ENCODE measurements at regions not wholly inside any gene's neighbourhood (a gene's known extent, or its start where the extent isn't known, plus 50 kb on each side); places are given as distances from the start of the nearest gene placed in this dataset.
A peak's percentile ranks its signal among the peaks of the same experiment; 100 is the strongest.

- H3K23ac ChIP-seq (ENCODE audit: low read length), result no peak overlapping the region
- no CpG with 5 or more reads among the region's 7 CpGs for WGBS (ENCODE audit: extremely low coverage, insufficient coverage, insufficient read length)
- H3K27ac ChIP-seq (ENCODE audit: low read depth, low read length), result no peak overlapping the region
- peaks cover 28% of the 10 kb centered on the region for H3K9me3 ChIP-seq (ENCODE audit: insufficient read depth, low read depth, low read length)
- no peak overlapping the region for H2AK5ac ChIP-seq (ENCODE audit: low read length)
- H4K91ac ChIP-seq (ENCODE audit: low read depth, low read length), result no peak overlapping the region
- H3K14ac ChIP-seq (ENCODE audit: low read length), result no peak overlapping the region
- H3K4ac ChIP-seq (ENCODE audit: low read depth, low read length), result no peak overlapping the region
- peaks cover 2% of the 10 kb centered on the region for H3K79me1 ChIP-seq (ENCODE audit: low read length)
- H2BK12ac ChIP-seq (ENCODE audit: low read length), result no peak overlapping the region
- DNase-seq, result no peak
- no peaks in the 10 kb centered on the region for H3K36me3 ChIP-seq (ENCODE audit: control insufficient read depth in 1 of 2, insufficient read depth in 2 of 2, low read length in 2 of 2)
- H4K8ac ChIP-seq (ENCODE audit: low read depth, low read length), result no peak overlapping the region
- H2BK120ac ChIP-seq (ENCODE audit: insufficient read depth, low read length, poor library complexity), result no peak overlapping the region
- H3K4me2 ChIP-seq (ENCODE audit: low read length), result no peak overlapping the region
- no peak overlapping the region for H3K4me3 ChIP-seq (ENCODE audit: low read depth, low read length)
- no peak overlapping the region for H4K12ac ChIP-seq (ENCODE audit: low read depth, low read length)
- H3K27me3 ChIP-seq (ENCODE audit: insufficient read depth, low read length), result no peaks in the 10 kb centered on the region
- H2BK5ac ChIP-seq (ENCODE audit: low read depth, low read length, poor library complexity), result no peak overlapping the region
- H2AFZ ChIP-seq (ENCODE audit: insufficient read depth, low read length, poor library complexity), result no peak overlapping the region
- H3K18ac ChIP-seq (ENCODE audit: low read length), result no peak overlapping the region
- no peaks in the 10 kb centered on the region for H3K79me2 ChIP-seq (ENCODE audit: control insufficient read depth, insufficient read depth, low read length, poor library complexity)
- H3K9ac ChIP-seq (ENCODE audit: low read length), result no peak overlapping the region
- H3K4me1 ChIP-seq (ENCODE audit: control insufficient read depth in 1 of 2, insufficient read depth in 2 of 2, low read length in 2 of 2), result peaks cover 0 to 10% of the 10 kb centered on the region in 2 experiments
These were observed 61.4 kb upstream of the C15orf39 start for GRCh38 chr15:75140080-75140879.

- Histone ChIP-seq H3K27ac (ENCODE audit: low read depth, low read length) (no peak overlapping the region), H4K91ac (ENCODE audit: low read depth, low read length) (no peak overlapping the region)
- no CpG with 5 or more reads among the region's 3 CpGs for WGBS (ENCODE audit: extremely low coverage, insufficient coverage, insufficient read length)
These were observed 59.2 kb upstream of the C15orf39 start for GRCh38 chr15:75142499-75142898.

DNA sequence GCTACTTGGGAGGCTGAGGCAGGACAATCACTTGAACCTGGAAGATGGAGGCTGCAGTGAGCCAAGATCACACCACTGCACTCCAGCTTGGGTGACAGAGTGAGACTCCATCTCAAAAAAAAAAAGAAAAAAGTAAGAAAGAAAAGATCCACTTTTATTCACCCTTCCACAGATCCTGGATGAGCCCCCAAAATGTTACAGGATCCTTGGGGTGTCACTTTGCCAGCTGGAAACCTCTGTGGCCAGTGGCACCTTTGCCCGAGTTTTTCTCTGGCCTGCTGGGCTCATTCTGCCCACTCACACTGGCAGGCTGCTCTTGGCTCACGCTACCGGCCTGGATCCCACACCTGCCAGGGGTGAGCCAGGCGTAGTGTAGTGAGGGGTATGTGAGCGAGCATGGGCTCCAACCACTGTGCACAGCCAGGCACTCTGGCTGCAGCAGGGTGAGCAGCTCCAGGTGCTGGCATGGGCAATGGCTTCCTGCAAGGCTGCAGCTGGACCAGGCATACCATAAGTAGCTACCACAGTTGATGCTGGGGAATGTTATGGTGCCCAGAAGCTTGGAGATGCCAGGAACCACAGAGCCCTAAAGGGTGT lies 57.8 kb upstream of the C15orf39 start:
- no peak overlapping the region for H3K27ac ChIP-seq (ENCODE audit: low read depth, low read length)
- no peaks in the 10 kb centered on the region for H3K36me3 ChIP-seq (ENCODE audit: control insufficient read depth in 1 of 2, insufficient read depth in 2 of 2, low read length in 2 of 2)
- H2BK12ac ChIP-seq (ENCODE audit: low read length), result no peak overlapping the region
- no peaks in the 10 kb centered on the region for H3K79me2 ChIP-seq (ENCODE audit: control insufficient read depth, insufficient read depth, low read length, poor library complexity)
- H3K4ac ChIP-seq (ENCODE audit: low read depth, low read length), result no peak overlapping the region
- peaks cover 31% of the 10 kb centered on the region for H3K9me3 ChIP-seq (ENCODE audit: insufficient read depth, low read depth, low read length)
- H4K8ac ChIP-seq (ENCODE audit: low read depth, low read length), result no peak overlapping the region
- H2BK5ac ChIP-seq (ENCODE audit: low read depth, low read length, poor library complexity), result no peak overlapping the region
- WGBS (ENCODE audit: extremely low coverage, insufficient coverage, insufficient read length), result no CpG with 5 or more reads among the region's 5 CpGs
- peaks cover 0 to 2% of the 10 kb centered on the region in 2 experiments for H3K4me1 ChIP-seq (ENCODE audit: control insufficient read depth in 1 of 2, insufficient read depth in 2 of 2, low read length in 2 of 2)
- no peak for DNase-seq
- H4K12ac ChIP-seq (ENCODE audit: low read depth, low read length), result no peak overlapping the region
- no peak overlapping the region for H3K18ac ChIP-seq (ENCODE audit: low read length)
- H3K9ac ChIP-seq (ENCODE audit: low read length), result no peak overlapping the region
- no peak overlapping the region for H3K23ac ChIP-seq (ENCODE audit: low read length)
- no peak overlapping the region for H2AK5ac ChIP-seq (ENCODE audit: low read length)
- H3K4me3 ChIP-seq (ENCODE audit: low read depth, low read length), result peak overlapping the region; percentile 30
- H3K4me2 ChIP-seq (ENCODE audit: low read length), result no peak overlapping the region
- no peak overlapping the region for H2AFZ ChIP-seq (ENCODE audit: insufficient read depth, low read length, poor library complexity)
- no peak overlapping the region for H2BK120ac ChIP-seq (ENCODE audit: insufficient read depth, low read length, poor library complexity)
- H3K79me1 ChIP-seq (ENCODE audit: low read length), result peaks cover 2% of the 10 kb centered on the region
- no peak overlapping the region for H4K91ac ChIP-seq (ENCODE audit: low read depth, low read length)
- no peaks in the 10 kb centered on the region for H3K27me3 ChIP-seq (ENCODE audit: insufficient read depth, low read length)
- H3K14ac ChIP-seq (ENCODE audit: low read length), result no peak overlapping the region

More at GRCh38 chr15:75142499-75142898, 59.2 kb upstream of the C15orf39 start:
- Histone ChIP-seq H2BK12ac (ENCODE audit: low read length) (no peak overlapping the region), H4K8ac (ENCODE audit: low read depth, low read length) (no peak overlapping the region), H3K4me3 (ENCODE audit: low read depth, low read length) (no peak overlapping the region), H2AFZ (ENCODE audit: insufficient read depth, low read length, poor library complexity) (no peak overlapping the region), H2BK120ac (ENCODE audit: insufficient read depth, low read length, poor library complexity) (no peak overlapping the region), H3K79me2 (ENCODE audit: control insufficient read depth, insufficient read depth, low read length, poor library complexity) (no peaks in the 10 kb centered on the region), H3K23ac (ENCODE audit: low read length) (no peak overlapping the region), H3K9ac (ENCODE audit: low read length) (no peak overlapping the region), H3K9me3 (ENCODE audit: insufficient read depth, low read depth, low read length) (peaks cover 33% of the 10 kb centered on the region), H3K27me3 (ENCODE audit: insufficient read depth, low read length) (no peaks in the 10 kb centered on the region), H3K4me2 (ENCODE audit: low read length) (no peak overlapping the region), H2BK5ac (ENCODE audit: low read depth, low read length, poor library complexity) (no peak overlapping the region), H4K12ac (ENCODE audit: low read depth, low read length) (no peak overlapping the region), H3K4ac (ENCODE audit: low read depth, low read length) (no peak overlapping the region), H3K36me3 (ENCODE audit: control insufficient read depth in 1 of 2, insufficient read depth in 2 of 2, low read length in 2 of 2) (no peaks in the 10 kb centered on the region), H3K14ac (ENCODE audit: low read length) (no peak overlapping the region), H3K79me1 (ENCODE audit: low read length) (peaks cover 2% of the 10 kb centered on the region), H2AK5ac (ENCODE audit: low read length) (no peak overlapping the region), H3K4me1 (ENCODE audit: control insufficient read depth in 1 of 2, insufficient read depth in 2 of 2, low read length in 2 of 2) (peaks cover 0 to 10% of the 10 kb centered on the region in 2 experiments), H3K18ac (ENCODE audit: low read length) (no peak overlapping the region)
- DNase-seq, result no peak

DNA sequence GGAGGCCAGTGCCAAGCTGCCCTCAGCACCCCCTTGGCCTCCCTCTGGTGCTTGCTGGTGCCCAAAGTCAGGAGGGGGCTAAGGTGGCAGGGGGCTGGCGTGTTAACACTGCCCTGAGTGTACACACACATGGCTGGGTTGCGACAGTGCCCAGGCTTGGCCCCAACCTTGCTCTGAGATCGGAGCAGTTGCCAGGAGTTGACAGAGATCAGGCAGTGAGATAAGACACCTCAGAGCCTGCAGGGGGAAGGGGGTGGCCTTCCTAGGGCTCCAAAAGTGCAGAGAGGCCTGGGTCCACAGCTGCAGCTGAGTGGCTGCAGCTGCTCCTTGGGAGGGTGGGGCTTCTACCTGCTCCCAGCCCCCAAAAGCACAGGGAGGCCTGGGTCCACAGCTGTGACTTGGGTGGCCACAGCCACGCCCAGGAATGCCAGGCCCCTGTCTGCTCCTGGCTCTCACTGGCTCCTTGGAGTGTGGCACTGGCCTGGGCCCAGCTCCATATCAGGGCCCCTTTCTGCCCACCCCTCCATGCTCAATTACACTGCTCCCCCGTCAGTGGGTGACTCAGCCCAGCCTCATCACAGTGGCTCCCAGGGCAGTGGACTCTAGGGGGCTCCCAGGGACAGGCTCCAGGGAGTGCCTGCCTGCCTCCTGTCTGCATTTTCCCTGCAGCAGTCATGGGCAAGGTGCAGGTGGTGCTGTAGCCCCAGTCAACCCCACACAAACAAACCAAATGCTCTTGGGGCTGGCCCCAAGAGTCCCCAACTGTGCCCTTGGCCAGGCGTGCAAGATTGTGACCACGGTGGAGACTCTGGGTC lies 56.4 kb upstream of the C15orf39 start:
- H3K36me3 ChIP-seq (ENCODE audit: control insufficient read depth in 1 of 2, insufficient read depth in 2 of 2, low read length in 2 of 2), result no peaks in the 10 kb centered on the region
- no peak overlapping the region for H3K27ac ChIP-seq (ENCODE audit: low read depth, low read length)
- no peaks in the 10 kb centered on the region for H3K79me1 ChIP-seq (ENCODE audit: low read length)
- no peak overlapping the region for H4K12ac ChIP-seq (ENCODE audit: low read depth, low read length)
- no peak overlapping the region for H3K23ac ChIP-seq (ENCODE audit: low read length)
- H3K18ac ChIP-seq (ENCODE audit: low read length), result no peak overlapping the region
- no peak overlapping the region for H2BK5ac ChIP-seq (ENCODE audit: low read depth, low read length, poor library complexity)
- H3K9me3 ChIP-seq (ENCODE audit: insufficient read depth, low read depth, low read length), result peaks cover 29% of the 10 kb centered on the region
- WGBS (ENCODE audit: extremely low coverage, insufficient coverage, insufficient read length), result no CpG with 5 or more reads among the region's 7 CpGs
- H2BK120ac ChIP-seq (ENCODE audit: insufficient read depth, low read length, poor library complexity), result no peak overlapping the region
- no peak overlapping the region for H3K4me2 ChIP-seq (ENCODE audit: low read length)
- H4K91ac ChIP-seq (ENCODE audit: low read depth, low read length), result no peak overlapping the region
- no peaks in the 10 kb centered on the region for H3K27me3 ChIP-seq (ENCODE audit: insufficient read depth, low read length)
- no peak overlapping the region for H3K4ac ChIP-seq (ENCODE audit: low read depth, low read length)
- no peak overlapping the region for H3K4me3 ChIP-seq (ENCODE audit: low read depth, low read length)
- DNase-seq, result no peak
- H3K79me2 ChIP-seq (ENCODE audit: control insufficient read depth, insufficient read depth, low read length, poor library complexity), result no peaks in the 10 kb centered on the region
- no peak overlapping the region for H3K9ac ChIP-seq (ENCODE audit: low read length)
- no peak overlapping the region for H3K14ac ChIP-seq (ENCODE audit: low read length)
- H4K8ac ChIP-seq (ENCODE audit: low read depth, low read length), result no peak overlapping the region
- H2BK12ac ChIP-seq (ENCODE audit: low read length), result no peak overlapping the region
- H3K4me1 ChIP-seq (ENCODE audit: control insufficient read depth in 1 of 2, insufficient read depth in 2 of 2, low read length in 2 of 2), result no peaks in the 10 kb centered on the region
- H2AFZ ChIP-seq (ENCODE audit: insufficient read depth, low read length, poor library complexity), result no peak overlapping the region
- H2AK5ac ChIP-seq (ENCODE audit: low read length), result no peak overlapping the region
